Hepatocyte (in vitro differentiated cells): ENCODE measurements at regions not wholly inside any gene's neighbourhood (a gene's known extent, or its start where the extent isn't known, plus 50 kb on each side); places are given as distances from the start of the nearest gene placed in this dataset.

Experiments used
- EZH2 ChIP-seq: fragments of 200-600 bp; sonication (generic); IDR thresholded peaks from 2 replicates; pipeline ENCODE4 v1.6.1; 2016; ENCODE audit warnings: antibody characterized with exemption, mild to moderate bottlenecking, borderline replicate concordance
- EZH2phosphoT487 ChIP-seq: fragments of 200-600 bp; sonication (generic); IDR thresholded peaks from one replicate; pipeline ENCODE4 v1.6.1; 2018; ENCODE audit warnings: antibody characterized with exemption, mild to moderate bottlenecking, low read depth, moderate library complexity; ENCODE audit not compliant: unreplicated experiment, severe bottlenecking
- TF ChIP-seq, protein P1 (sequence below): fragments of 200-600 bp; sonication (generic); IDR thresholded peaks from 2 replicates; pipeline ENCODE4 v1.5.1; 2016; ENCODE audit warnings: antibody characterized with exemption, mild to moderate bottlenecking; ENCODE audit not compliant: poor library complexity

DNA sequence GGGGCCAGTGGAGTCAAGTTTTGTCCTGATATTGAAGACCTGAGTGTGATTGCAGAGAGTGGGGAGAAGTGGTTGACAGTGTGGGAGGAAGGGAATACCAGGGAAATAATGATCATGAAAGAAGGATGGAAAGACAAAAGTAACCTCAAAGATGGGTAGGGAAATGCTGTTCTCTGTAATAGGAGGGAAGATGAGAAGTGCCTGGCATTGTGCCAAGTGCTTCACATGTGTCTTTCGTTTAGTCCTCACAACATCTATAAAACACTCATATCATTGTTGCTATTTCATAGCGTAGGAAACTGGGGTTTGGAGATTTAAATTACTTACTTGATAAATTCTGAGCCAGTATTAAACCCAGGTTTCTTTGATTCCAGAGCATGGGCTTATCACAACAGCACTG is 472.3 kb downstream of the LRRC70 start:
- TF ChIP-seq EZH2 (no peak), EZH2phosphoT487 (no peak)
- TF ChIP-seq, protein P1, sequence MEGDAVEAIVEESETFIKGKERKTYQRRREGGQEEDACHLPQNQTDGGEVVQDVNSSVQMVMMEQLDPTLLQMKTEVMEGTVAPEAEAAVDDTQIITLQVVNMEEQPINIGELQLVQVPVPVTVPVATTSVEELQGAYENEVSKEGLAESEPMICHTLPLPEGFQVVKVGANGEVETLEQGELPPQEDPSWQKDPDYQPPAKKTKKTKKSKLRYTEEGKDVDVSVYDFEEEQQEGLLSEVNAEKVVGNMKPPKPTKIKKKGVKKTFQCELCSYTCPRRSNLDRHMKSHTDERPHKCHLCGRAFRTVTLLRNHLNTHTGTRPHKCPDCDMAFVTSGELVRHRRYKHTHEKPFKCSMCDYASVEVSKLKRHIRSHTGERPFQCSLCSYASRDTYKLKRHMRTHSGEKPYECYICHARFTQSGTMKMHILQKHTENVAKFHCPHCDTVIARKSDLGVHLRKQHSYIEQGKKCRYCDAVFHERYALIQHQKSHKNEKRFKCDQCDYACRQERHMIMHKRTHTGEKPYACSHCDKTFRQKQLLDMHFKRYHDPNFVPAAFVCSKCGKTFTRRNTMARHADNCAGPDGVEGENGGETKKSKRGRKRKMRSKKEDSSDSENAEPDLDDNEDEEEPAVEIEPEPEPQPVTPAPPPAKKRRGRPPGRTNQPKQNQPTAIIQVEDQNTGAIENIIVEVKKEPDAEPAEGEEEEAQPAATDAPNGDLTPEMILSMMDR: no peak
